HL-60 (cell line): ENCODE measurements at regions not wholly inside any gene's neighbourhood (a gene's known extent, or its start where the extent isn't known, plus 50 kb on each side); places are given as distances from the start of the nearest gene placed in this dataset.

Experiments
- DNase-seq, 2 experiments: peaks; one replicate each; pipeline ENCODE4 v3.0.0-alpha.2; 2010 to 2020; ENCODE audit warnings: low read depth in 1 of 2, low spot score in 1 of 2
- H3K27ac ChIP-seq: fragments of 250-450 bp; sonication (Bioruptor Pico); replicated peaks from 2 replicates; pipeline ENCODE4 v1.5.1; 2020; ENCODE audit warnings: mild to moderate bottlenecking, moderate library complexity
- H3K27me3 ChIP-seq: fragments of 250-450 bp; sonication (Bioruptor Pico); 2 replicates; pipeline ENCODE4 v1.5.1; 2021; ENCODE audit warnings: mild to moderate bottlenecking, moderate library complexity; ENCODE audit not compliant: insufficient read depth, poor library complexity, severe bottlenecking
- H3K4me3 ChIP-seq: replicated peaks from 2 replicates; pipeline ENCODE4 v1.5.1; 2011; ENCODE audit warnings: mild to moderate bottlenecking, control low read depth, low read length; ENCODE audit not compliant: insufficient read depth
- CTCF ChIP-seq: IDR thresholded peaks from one replicate; pipeline ENCODE4 v1.5.1; 2011; ENCODE audit warnings: low read length, control low read depth, inconsistent platforms; ENCODE audit not compliant: insufficient read depth
- GABPA ChIP-seq: IDR thresholded peaks from 2 replicates; pipeline ENCODE4 v1.6.1; 2012; ENCODE audit warnings: low read depth
- POLR2AphosphoS5 ChIP-seq: IDR thresholded peaks from 2 replicates; pipeline ENCODE4 v1.6.1; 2012; ENCODE audit warnings: low read depth
- REST ChIP-seq: IDR thresholded peaks from 2 replicates; pipeline ENCODE4 v1.6.1; 2012; ENCODE audit warnings: low read depth; ENCODE audit not compliant: insufficient replicate concordance
- SPI1 ChIP-seq: IDR thresholded peaks from 2 replicates; pipeline ENCODE4 v1.6.1; 2012; ENCODE audit warnings: low read depth, mild to moderate bottlenecking, borderline replicate concordance

GRCh38 chr3:22495791-22496190, 707.3 kb upstream of the UBE2E2 start:
- no peak for TF ChIP-seq CTCF
- no peak for TF ChIP-seq REST
- no peak for TF ChIP-seq GABPA
- TF ChIP-seq POLR2AphosphoS5: no peak
- TF ChIP-seq SPI1: no peak
- no peak overlapping the region for H3K4me3 ChIP-seq
- no peaks in the 10 kb centered on the region for H3K27me3 ChIP-seq
- no peak overlapping the region for H3K27ac ChIP-seq
- DNase-seq: no peak

GRCh38 chr3:22496641-22497040, 706.5 kb upstream of the UBE2E2 start:
- Histone ChIP-seq H3K27me3 (no peaks in the 10 kb centered on the region), H3K27ac (no peak overlapping the region), H3K4me3 (no peak overlapping the region)
- TF ChIP-seq REST: no peak
- no peak for TF ChIP-seq CTCF
- TF ChIP-seq GABPA: no peak
- TF ChIP-seq SPI1: no peak
- TF ChIP-seq POLR2AphosphoS5: no peak
- no peak for DNase-seq

- DNase-seq: no peak
- H3K4me3 ChIP-seq: no peak overlapping the region
- H3K27ac ChIP-seq: no peak overlapping the region
- TF ChIP-seq CTCF (no peak), SPI1 (no peak), POLR2AphosphoS5 (no peak), REST (no peak), GABPA (no peak)
- H3K27me3 ChIP-seq: no peaks in the 10 kb centered on the region
Observed at GRCh38 chr3:22506871-22507270, 696.3 kb upstream of the UBE2E2 start.
